ENCODE measurements at regions not wholly inside any gene's neighbourhood (a gene's known extent, or its start where the extent isn't known, plus 50 kb on each side); places are given as distances from the start of the nearest gene placed in this dataset.

DNA sequence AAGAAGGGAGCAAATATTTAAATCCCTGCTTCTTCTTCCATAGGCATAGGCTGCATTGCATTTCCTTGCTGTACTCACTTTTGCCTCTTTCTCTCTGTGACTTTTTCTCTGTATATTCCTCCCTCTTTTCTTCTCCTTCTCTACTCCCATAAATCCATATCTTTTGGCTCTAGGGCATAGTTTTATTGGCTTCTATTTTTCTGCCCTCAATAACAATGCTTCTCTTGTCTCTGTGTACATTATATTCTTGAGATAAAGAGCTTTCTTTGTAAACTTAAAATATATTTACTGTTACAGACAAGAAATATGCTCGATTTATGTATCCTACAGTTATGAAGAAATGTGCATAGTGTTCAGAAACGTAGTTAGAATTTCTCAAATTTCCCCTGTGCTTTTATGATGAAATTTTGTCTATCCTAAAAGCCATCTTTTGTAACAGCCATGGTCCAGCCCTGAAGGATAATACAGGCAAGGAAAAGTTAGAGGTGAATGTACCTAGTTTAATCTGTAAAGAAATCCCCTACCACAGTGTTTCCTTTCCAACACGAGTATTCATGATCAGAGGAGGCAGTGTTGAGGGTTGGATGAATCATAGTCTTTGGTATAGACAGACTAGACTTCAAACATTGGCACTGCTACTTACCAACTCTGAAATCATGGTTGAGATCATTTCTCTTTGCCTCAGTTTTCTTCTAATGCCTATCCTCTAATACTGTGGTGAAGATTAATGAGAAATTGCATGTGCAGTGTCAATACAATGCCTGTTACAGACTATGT, 173.3 kb upstream of the FAR2 start:
- no peak for TF ChIP-seq CTCF (optimal IDR thresholded peaks at IDR 0.05 in 1 of 3, IDR thresholded peaks at IDR 0.05 in 1 of 3, conservative IDR thresholded peaks at IDR 0.05 in 1 of 3; ENCODE audit: extremely low read depth in 1 of 3, insufficient read depth in 2 of 3, low read length in 3 of 3)
- TF ChIP-seq EZH2 (IDR thresholded peaks at IDR 0.05; ENCODE audit: low read length) = no peak

All from keratinocyte (primary cell).